SK-N-SH (cell line): ENCODE measurements at regions not wholly inside any gene's neighbourhood (a gene's known extent, or its start where the extent isn't known, plus 50 kb on each side); places are given as distances from the start of the nearest gene placed in this dataset.

Experiments used
- EZH2phosphoT487 ChIP-seq: fragments of 200-600 bp; sonication (generic); IDR thresholded peaks from 2 replicates; pipeline ENCODE4 v1.6.1; 2017; ENCODE audit warnings: low read depth, mixed run types, mild to moderate bottlenecking, antibody characterized with exemption, moderate library complexity, borderline replicate concordance
- POLR2AphosphoS5 ChIP-seq: IDR thresholded peaks from 2 replicates; pipeline ENCODE4 v1.6.1; 2012; ENCODE audit warnings: low read depth, low read length
- USF1 ChIP-seq: IDR thresholded peaks from 2 replicates; pipeline ENCODE4 v1.4.0; 2012; ENCODE audit warnings: low read depth, borderline replicate concordance
- ZBTB33 ChIP-seq: IDR thresholded peaks from 2 replicates; pipeline ENCODE4 v1.4.0; 2012; ENCODE audit warnings: low read depth, borderline replicate concordance

- TF ChIP-seq ZBTB33, result no peak
- no peak for TF ChIP-seq POLR2AphosphoS5
- no peak for TF ChIP-seq EZH2phosphoT487
- TF ChIP-seq USF1, result no peak
Measured at GRCh38 chr1:101331794-101332193, 95.0 kb downstream of the S1PR1 start.
